ENCODE measurements at regions not wholly inside any gene's neighbourhood (a gene's known extent, or its start where the extent isn't known, plus 50 kb on each side); places are given as distances from the start of the nearest gene placed in this dataset.

GRCh38 chr22:22999523-22999922 is 70.8 kb upstream of the GNAZ start:
- no peak for DNase-seq (ENCODE audit: low read depth)

GRCh38 chr22:23000657-23001347 is 69.5 kb upstream of the GNAZ start:
- DNase-seq (ENCODE audit: low read depth) = no peak

- DNase-seq (ENCODE audit: low read depth) = no peak
Measured at GRCh38 chr22:23001463-23001862, 68.9 kb upstream of the GNAZ start.

GRCh38 chr22:23002612-23003180 is 67.6 kb upstream of the GNAZ start:
- no peak for DNase-seq (ENCODE audit: low read depth)

GRCh38 chr22:23007823-23008222 is 62.5 kb upstream of the GNAZ start:
- no peak for DNase-seq (ENCODE audit: low read depth)

GRCh38 chr22:23008896-23009295 is 61.4 kb upstream of the GNAZ start:
- no peak for DNase-seq (ENCODE audit: low read depth)
